NCI-H1417 (cell line): ENCODE measurements at regions not wholly inside any gene's neighbourhood (a gene's known extent, or its start where the extent isn't known, plus 50 kb on each side); places are given as distances from the start of the nearest gene placed in this dataset.

ENCODE experiments used
- DNase-seq, 3 experiments: peaks; one replicate each; lab custom pipeline; 2025; lab: John Stamatoyannopoulos, UW

DNA sequence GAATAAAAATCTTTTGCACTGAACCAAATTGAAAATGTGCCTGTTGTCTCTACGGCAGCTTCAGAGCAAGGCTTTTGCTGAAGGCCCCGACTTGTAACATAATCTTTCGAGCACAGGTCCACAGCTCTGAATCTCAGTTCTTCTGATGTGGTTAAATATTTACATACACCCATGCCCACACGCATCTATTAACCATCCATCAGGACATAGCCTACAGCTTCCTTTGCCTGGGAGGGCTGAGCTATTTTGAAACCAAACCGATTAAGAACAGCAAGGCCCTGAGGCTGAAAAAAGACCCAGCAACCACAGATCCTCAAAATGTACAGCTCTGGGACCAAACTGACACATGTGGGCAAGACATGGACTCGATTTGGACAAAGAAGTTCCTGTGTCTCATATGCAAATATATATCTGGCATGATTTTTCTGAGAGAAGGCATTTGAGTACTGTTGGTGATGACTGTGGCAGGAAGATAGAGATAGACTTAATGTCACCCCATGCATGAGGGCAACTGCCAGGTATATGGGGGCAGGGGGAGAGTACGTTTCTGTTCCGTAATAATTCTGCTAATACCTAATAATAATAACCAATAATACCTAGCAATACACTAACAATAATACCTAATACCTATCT lies 322.7 kb upstream of the PLET1 start:
- peak in 1 of 3 experiments; percentile 23 for DNase-seq

DNA sequence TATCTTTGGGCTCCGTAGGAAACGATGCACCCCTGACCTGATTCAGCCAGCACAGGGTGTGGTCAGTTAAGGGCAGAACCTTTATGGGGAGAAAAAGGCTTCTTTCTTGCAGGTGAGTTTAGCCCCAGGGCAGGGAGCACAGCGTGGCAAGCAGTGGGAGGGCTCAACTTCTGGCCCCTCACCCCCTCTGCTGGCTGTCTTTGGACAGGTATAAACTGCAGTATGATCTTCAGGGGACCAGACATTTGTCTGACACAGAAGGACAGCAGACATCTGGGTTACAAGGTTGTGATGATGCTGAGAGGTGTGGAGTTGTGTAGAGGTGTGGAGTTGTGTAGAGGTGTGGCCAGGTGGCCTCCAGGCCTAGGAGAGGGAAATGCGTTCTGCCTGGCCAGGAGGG lies 324.0 kb upstream of the PLET1 start:
- DNase-seq: peak in 2 of 3 experiments; percentile 62 to 79

DNA sequence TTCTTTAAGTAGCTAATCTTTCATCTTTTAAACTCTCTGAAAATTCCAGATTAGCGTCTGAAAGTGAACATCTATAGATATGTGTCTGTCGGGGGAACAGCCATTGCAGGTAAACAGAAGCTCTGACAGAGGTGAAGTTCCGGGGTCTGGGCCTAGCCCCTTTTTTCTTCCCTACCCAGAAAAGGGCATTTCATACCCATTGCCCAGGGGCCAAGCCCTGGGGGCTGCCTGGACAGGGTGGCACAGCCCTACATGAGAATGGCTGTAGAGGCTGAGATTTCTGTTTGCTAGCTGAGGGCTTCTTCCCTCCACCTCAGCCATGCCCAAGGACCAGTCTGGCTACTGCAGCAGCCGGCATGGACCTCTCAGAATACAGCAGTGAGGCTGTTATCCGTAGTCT lies 327.0 kb upstream of the PLET1 start:
- no peak for DNase-seq

DNA sequence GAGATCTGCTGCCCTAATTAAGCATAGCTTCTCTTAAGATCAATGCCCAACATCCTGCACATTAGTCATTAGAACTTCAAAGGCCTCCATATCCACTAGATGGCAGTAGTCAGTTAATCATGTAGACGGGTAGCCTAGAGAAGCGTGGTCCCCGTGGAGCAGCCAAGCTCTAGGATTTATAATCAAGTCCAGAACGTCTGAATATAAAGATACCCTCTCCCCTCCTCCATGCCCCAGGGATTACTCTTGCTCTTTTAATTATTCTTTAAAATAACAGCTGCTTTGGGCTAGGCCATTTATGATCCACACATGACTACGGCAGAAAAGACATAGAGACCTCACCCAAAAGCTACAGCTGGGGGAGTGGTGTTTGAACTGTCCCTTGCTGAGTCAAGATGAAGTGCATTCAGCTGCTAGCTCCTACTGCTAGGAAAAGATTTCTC lies 327.6 kb upstream of the PLET1 start:
- peak; percentile 88 to 98 (median 89) for DNase-seq

DNA sequence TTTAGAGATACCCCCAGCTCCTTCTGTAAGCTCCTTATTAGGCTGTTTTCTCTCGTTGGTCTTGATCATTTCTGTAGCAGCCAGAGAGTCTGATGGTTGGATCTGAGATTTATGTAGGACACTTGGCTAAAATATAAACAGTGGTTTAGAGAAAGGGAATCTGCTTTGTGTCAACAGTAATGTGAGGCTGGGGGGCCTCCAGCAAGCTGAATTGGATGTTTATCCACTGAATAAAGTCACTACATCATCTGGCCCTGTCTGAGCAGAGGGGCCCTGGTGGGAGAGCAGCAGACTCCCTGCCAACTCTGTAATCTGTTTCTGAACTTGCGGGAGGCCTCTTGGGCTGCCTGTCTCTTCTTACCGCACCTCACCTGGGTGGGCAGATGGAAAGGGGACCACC lies 328.5 kb upstream of the PLET1 start:
- no peak for DNase-seq

DNA sequence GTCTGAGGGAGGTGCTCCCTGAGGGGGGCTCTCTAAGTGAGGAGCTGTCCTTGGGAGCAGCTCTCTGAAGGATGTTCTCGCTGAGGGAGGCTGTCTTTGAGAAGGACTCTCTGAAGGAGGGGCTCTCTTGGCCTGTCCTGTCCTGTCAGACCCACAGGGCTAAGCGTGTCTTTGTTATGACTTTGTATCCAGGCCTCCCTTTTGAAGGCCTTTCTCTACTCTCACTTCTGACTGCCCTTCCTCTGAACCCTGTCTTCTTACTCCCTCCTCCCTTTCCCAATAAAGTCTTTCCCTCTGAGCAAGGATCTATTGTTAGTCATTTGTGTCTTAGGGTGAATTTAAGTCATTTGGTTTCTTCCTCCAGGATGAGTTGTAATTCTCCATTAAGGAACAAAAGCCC lies 330.1 kb upstream of the PLET1 start:
- DNase-seq: no peak

DNA sequence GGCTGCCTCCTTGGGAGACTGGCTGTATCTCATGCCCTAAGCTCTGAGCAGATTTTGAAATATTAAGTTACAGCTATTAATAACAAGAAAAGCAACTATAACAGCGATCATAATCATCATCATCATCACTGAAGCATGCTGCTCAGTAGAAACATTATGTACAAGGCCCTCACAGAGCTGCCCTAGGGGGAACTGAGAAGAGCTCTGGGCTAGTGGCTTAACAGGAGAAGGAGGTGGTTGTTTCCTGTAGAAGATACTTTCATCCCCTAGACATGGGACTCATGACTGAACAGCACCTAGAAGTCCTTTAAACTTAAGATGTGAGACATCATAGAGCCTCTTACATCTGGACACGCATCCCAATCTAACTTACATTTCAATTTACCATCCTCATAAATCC lies 332.8 kb upstream of the PLET1 start:
- DNase-seq: no peak

DNA sequence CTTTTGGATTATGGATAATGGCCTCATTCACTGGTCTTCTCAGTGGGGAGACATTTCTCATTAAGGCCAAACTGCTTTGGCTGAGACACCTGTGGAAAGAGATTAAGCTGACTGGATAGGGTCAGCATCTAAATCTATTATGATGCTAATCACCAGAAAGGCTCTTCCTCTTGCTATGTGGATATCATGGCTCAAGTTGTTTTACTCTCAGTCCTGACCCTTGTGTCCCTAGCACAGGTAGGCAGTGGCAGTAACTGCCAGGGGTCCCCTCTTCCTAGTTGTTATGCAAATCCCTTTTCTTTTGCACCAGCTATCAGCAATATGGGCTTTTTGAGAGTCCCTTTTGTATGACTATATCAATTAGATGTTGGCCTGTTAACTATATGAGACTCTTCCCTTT lies 335.7 kb upstream of the PLET1 start:
- DNase-seq: no peak

DNA sequence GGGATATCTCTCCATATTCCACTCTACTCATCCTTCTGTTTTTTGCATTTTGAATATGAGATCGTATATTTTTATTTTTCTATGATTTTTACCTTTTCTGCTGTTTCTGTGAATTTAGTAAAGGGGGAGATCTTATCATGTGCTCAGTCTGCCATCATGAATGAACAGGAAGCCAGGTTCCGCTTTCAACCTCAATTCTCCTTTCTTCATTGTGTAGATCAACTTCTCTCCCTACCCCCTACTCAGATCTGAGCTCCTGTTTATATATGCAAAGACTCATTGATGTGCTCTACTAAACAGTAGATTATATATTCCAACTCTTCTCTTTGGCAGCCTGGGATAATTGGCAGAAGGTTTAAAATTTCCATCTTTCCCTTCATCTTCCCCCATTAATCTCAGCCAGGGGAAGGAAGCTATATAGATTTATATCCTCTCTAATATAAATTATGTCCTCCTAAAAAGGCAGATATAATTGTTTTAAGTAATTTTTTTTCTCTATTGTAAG lies 336.7 kb upstream of the PLET1 start:
- no peak for DNase-seq

DNA sequence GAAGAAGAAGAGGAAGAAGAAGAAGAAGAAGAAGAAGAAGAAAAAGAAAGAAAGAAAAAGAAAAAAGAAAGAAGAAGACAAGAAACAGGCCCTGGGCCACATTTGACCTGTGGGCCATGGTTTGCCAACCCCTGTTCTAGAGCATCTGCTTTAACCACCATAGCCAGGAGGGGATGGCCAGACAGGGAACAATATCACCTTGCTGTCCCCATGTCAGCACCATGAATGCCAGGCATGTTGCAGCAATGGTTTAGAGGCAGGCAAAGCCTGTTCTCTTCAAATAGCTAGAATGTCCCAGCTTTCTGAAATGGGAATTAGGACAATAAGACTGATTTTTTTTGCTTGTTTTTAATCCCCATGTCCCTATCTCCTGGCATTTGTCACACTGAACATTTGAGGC lies 338.6 kb upstream of the PLET1 start:
- DNase-seq: no peak

DNA sequence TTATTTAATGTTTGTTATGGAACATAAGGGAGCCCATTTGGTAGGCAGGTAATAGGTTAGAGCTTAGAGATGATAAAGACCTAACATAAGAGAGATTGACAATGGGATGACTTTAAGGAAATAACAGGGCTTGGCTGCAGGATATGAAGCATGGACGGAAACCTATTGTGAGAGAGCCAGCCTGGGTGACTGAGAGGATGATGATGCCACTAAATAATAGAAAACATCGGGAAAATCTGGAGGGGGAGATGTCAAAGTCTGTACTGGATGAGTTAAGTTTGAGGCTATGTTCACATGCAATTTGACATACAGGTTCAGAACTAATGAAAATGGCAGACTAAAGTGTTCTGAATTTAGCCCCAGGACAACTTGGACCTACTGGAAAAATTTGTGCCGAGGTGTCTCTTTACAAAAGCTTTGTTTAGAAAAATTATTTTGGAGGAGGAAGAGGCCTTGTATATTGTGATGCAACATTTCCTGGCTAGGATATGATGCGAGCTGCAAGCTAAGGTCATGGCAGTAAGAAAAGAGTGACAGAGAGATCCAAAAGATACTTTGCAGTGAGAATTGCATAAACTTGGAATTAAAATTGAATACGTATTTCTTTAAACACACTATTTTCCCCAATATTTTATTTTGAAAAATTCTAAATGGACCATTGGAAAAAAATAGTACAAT lies 339.3 kb upstream of the PLET1 start:
- DNase-seq: no peak

DNA sequence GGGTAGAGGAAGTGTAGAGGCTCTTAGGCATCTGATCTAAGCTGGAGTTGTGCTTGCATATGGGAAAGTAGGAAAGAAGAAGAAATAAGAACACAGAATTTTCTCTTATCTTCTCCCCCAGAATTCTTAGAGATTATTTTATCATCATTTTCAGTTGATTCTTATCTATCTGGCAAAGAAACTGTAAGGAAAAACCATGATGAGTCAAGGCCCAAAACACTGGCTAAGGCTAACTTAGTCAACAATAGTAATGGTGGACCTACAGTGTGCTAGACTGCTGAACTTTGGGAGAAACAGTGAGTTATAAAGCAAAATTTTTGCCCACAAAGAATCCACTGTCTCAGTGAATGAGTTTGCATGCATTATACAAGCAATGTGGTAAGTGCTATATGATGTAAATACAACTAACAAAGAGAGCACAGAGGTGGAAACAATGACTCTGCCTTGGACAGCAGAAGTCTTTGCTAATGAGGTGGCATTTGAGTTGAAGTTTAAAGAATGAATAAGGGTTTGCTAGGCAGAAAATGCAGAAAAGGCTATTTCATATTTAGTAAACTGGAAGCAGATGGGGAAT lies 344.5 kb upstream of the PLET1 start:
- DNase-seq: no peak

DNA sequence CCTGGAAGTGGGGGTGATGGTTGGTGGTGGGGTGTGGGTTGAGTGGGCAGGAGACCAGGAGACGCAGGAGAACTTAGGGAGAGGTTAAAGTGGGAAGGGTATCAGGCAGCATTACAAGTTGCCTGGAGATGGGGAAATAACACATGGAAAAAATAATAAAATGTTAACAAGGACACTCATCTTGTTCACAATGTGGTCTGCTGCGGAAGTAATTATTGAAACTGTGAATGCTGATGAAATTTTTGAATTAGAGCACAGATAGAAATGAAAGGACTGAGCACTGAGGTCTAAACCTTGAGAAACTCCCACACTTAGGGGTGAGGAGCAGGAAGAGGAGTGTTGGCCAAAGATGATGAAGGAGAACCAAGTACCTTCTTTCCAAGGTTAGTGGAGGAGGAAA lies 346.0 kb upstream of the PLET1 start:
- no peak for DNase-seq

DNA sequence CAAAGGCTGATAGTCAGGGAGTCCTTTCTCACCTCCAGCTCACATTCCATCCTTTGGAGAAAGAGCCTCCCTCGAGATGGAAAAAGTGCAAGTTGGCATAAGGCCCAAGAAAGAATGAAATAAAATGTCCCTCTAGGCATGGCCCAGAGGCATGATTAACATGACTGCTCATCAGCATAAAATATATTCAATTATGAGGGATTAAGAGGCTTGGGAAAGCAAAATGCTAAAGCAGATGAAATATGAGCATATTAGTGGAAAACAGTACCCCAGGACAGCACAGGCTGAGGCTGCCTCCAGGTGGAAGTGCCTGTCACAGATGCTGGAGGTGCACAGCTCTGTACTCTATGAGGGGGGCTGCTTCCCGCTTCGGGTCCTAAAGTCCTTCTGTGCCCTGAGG lies 347.8 kb upstream of the PLET1 start:
- no peak for DNase-seq

DNA sequence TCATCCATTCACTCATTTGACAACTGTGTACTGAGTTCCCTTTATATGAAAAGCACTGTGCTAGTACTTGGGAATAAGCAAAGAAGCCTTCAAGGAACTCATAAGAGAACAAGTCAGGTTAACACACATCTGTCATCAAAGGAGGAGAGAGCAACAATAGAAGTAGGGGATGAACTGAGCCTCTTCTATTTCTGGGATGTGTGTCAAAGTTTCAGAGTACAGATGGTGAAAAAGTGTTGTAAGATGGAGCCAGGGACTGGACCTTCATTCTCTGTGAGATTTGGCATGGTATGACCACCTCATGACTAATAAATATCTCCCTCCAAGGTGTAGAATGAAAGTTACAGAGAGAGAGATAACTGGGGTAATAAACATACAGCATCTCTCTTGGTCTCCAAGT lies 349.8 kb upstream of the PLET1 start:
- DNase-seq: no peak

DNA sequence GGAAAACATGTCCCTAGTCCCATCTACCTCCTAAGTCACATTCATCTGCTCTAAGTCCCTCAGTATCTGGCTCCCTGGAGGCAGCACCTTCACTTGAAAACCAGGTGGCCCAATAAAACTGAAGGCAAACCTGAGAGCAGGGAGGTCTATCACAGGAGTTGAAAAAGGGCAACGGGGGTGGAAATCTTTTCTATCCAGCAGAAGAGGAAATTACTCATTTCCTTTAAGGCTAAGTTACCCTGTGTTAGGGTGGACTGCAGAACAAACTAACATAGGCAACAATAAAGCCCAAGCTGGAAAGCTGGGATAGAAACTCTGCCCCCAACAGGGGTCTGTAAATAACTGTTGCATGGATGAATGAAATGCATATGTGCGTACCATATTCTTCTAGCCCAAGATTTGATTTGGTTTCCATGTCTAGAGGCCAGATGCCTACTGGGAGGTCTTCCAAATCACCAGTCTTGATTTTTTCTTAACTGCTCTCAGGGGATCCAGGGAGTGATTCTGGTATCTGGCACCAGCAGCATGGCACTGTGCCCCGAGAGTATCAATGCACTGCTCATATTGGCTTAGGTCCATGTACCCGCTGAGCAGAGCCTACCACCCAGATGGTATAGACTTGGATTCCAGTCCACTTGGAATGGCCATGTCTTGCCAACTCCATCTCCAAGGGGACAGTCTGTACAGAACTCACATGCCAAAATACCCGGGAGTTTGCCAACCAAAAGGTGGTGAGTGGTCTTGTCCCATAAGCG lies 350.0 kb upstream of the NCAM1 start:
- no peak for DNase-seq

DNA sequence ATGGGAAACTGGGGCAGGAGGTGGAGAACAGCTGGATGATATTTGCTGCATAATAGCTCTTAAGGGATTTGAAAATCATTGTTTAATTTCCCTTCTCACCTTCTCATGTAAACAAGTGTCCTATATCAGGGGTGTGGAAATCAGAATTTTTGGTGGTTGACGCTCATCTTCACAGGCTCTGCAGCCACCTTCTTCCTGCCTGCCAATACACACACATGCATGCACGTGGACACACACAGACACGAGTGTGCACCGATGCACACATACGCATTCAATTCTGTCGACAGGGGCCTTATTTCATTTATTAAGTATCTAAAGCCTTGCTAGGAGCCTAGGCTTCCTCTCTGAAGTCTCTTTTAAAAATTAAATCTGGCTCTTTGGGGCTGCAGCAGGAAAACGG lies 349.4 kb upstream of the NCAM1 start:
- DNase-seq: no peak

DNA sequence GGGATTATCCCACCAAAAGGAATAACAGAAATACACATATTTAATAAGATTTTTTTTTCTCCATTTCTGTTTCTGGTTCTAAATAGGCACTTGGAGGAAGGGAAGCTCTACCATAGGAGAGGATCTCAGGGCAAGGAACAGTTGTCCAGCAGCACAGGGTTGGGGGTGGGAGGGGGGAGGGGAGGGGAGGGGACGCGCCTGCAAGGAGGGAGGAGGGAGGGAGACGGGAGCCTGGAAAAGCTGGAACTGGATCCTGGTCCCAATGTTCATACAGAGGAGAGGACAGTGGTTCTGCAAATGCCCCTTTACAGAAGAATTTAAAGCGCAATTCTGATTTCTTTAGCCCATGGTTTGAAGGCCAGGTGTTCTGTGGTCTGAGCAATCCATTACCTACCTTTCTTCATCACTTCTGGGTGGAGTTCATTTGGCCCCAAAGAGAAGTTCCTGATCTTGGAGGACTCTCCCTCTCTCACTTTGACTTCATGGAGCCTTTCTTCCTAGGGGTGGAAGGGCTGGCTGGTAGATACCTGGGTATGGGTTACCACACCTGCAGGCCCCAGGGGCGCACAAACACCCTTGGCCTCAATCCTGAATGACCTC lies 348.9 kb upstream of the NCAM1 start:
- peak; percentile 6 to 63 (median 50) for DNase-seq

DNA sequence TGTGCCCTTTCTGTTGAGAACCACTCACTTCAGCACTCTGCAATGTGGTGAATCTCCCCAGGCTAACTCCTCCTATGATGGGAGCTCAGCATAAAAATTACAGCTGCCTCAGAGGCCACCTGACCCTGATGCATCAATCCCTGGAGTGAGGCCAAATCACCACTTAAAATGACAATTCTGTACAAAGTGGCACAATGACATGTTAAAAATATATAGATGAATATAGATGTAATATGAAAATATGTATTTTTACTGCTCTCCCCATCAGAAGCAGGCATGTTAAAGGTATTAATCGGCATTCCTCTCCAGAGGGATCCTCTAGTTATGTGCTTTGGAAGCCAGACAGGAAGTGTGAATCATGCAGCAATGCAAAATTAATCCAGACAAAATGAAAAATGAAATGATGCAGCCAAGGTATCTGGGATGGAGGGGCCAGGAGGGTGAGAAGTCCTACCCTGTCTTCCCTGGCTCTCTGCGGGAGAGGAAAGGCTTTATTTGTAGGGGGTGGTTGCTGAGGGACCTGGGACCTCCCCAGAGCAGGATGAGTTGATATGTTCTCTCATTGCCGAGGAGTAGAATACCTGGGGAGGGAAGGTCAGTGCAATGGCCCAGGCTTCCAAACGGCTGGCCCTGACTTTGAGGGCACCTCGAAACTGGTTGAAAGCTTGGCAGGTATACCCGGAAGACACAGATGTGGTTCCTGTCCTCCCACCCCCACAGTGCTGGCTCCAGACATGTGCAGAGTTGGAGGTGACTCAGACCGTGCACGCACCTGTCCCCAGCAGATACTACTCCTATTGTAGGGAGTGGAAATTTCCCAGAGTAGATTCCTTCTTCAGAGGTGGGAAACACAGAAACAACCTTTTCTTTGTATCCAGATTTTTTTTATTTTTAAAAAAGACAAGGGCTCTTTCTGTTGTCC lies 347.9 kb upstream of the NCAM1 start:
- DNase-seq: peak; percentile 35 to 76 (median 73)

DNA sequence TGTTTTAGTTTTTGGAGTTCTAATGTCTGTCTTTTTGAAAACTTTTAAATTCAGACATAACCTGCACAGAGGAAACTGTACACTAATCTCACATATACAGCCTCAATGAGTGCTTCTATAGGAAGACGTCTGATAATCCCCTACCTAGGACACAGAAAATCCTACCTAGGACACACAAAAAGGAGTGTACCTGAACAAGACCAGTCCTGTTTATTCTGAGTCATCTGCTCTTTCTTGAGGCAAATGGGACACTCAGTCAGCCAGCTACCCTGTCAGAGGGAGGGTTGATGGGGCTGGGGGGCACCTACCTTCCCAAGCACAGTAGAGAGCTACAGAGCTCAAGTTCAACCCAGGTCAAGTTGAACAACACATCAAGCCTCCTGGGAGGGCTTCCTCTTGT lies 346.6 kb upstream of the NCAM1 start:
- no peak for DNase-seq

DNA sequence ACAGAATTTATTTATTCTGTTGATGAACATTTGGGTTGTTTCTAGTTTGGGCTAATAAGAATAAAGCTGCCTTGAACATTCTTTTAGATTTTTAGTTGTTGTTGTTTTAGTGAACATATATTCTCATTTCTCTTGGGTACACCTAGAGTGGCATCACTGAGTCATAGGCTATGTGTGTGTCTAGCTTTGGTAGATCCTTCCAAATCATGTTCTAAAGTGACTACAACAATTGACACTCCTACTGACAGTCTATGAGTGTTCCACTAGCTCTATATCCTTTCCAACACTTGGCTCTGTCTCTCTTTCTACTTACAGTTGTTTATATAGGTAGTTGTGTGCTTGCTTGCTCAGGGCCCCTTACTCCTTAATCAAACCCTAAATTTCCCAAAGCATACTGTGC lies 346.0 kb upstream of the NCAM1 start:
- DNase-seq: no peak
